ENCODE measurements at regions not wholly inside any gene's neighbourhood (a gene's known extent, or its start where the extent isn't known, plus 50 kb on each side); places are given as distances from the start of the nearest gene placed in this dataset.

DNA sequence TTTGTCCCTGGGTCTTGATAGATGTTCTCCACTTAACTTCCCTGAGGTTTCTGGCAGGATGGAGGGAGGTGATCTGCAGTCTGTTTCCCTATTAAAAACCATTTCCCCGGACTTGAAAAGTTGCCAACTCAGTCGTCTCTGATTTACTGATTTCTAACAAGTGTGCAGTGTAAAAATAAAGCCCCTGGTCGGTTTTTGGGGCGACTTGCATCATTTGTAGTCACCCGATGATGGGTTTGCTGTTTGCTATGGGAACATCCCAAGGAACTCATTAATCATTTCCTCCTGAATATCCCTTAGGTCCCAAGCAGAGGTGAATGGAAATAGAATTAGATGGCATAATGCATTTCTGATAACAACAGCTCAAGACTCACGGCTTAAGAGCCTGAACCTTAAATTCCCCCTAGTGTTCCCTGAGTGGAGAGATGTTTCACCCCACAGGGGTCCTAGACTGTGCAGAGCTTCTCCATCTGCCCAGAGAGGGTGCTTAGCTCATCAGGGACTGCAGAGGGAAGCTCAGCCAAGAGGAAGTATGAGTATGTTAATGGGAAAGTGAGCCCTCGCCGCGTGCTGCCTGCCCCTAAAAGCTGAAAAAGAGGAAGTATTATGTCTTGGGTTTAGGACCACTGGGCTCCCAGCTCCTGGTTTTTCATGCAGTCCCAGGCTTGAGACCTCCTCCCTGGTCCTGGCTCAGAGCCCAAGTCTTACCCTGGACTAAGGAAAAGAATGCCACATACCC is 115.1 kb upstream of the DAP start:
- Histone ChIP-seq H3K9me3 (ENCODE audit: low read depth) (no peaks in the 10 kb centered on the region), H2AFZ (no peak overlapping the region), H3K27me3 (no peaks in the 10 kb centered on the region), H4K20me1 (ENCODE audit: insufficient read depth, poor library complexity, severe bottlenecking) (no peaks in the 10 kb centered on the region), H3K27ac (no peak overlapping the region), H3K9me2 (replicated peaks; ENCODE audit: insufficient read depth) (no peaks in the 10 kb centered on the region), H3K4me2 (no peak overlapping the region), H3K4me1 (ENCODE audit: insufficient read depth) (no peaks in the 10 kb centered on the region), H3K36me3 (replicated peaks; ENCODE audit: insufficient read depth, low read depth) (no peaks in the 10 kb centered on the region), H3K79me2 (no peaks in the 10 kb centered on the region), H3K4me3 (no peak overlapping the region)
- 76% methylated on average over 9 of the region's 9 CpGs for WGBS (ENCODE audit: low lambda C conversion rate, missing lambda C conversion rate)
- TF ChIP-seq EZH2phosphoT487 (IDR thresholded peaks at IDR 0.05; ENCODE audit: low read depth, severe bottlenecking, unreplicated experiment), result no peak
- TF ChIP-seq, protein P1, sequence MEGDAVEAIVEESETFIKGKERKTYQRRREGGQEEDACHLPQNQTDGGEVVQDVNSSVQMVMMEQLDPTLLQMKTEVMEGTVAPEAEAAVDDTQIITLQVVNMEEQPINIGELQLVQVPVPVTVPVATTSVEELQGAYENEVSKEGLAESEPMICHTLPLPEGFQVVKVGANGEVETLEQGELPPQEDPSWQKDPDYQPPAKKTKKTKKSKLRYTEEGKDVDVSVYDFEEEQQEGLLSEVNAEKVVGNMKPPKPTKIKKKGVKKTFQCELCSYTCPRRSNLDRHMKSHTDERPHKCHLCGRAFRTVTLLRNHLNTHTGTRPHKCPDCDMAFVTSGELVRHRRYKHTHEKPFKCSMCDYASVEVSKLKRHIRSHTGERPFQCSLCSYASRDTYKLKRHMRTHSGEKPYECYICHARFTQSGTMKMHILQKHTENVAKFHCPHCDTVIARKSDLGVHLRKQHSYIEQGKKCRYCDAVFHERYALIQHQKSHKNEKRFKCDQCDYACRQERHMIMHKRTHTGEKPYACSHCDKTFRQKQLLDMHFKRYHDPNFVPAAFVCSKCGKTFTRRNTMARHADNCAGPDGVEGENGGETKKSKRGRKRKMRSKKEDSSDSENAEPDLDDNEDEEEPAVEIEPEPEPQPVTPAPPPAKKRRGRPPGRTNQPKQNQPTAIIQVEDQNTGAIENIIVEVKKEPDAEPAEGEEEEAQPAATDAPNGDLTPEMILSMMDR (IDR thresholded peaks at IDR 0.05; ENCODE audit: poor library complexity), result no peak
- TF ChIP-seq EZH2 (IDR thresholded peaks at IDR 0.05; ENCODE audit: borderline replicate concordance), result no peak
- no peak for DNase-seq (ENCODE audit: low spot score)

DNA sequence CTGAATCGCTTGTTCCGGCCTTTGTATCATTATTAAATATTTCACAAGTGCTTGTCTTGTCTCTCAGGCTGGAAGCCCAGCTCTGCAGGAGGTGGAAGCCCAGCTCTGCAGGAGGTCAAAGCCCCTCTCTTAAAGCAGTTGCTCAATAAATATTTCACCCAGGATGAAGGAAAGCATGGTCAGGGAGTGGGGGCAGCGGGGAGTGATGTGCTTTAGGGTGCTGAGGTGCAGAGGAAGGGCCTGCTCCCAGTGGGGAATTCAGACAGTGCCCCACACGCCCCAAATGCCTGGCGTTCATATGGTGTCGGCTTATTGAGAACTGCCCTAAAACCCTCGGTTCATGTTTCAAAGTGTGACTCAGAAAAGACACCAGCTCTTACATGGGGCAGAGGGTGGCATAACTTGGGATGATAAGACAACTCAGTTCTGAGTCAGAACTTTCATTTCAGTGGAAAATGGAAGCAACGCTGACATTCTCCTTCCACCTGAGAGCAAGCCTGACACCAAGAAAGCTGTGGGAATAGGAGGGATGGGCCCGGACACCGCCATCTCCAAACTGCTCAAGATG is 114.3 kb upstream of the DAP start:
- DNase-seq (ENCODE audit: low spot score), result no peak
- Histone ChIP-seq H3K4me2 (no peak overlapping the region), H3K27ac (no peak overlapping the region), H3K79me2 (no peaks in the 10 kb centered on the region), H3K9me2 (replicated peaks; ENCODE audit: insufficient read depth) (no peaks in the 10 kb centered on the region), H3K4me1 (ENCODE audit: insufficient read depth) (no peaks in the 10 kb centered on the region), H3K4me3 (no peak overlapping the region), H4K20me1 (ENCODE audit: insufficient read depth, poor library complexity, severe bottlenecking) (no peaks in the 10 kb centered on the region), H3K9me3 (ENCODE audit: low read depth) (no peaks in the 10 kb centered on the region), H2AFZ (no peak overlapping the region), H3K27me3 (no peaks in the 10 kb centered on the region), H3K36me3 (replicated peaks; ENCODE audit: insufficient read depth, low read depth) (no peaks in the 10 kb centered on the region)
- 87% methylated on average over 10 of the region's 10 CpGs for WGBS (ENCODE audit: low lambda C conversion rate, missing lambda C conversion rate)
- TF ChIP-seq EZH2 (IDR thresholded peaks at IDR 0.05; ENCODE audit: borderline replicate concordance), result no peak
- TF ChIP-seq, protein P1 (IDR thresholded peaks at IDR 0.05; ENCODE audit: poor library complexity), result no peak
- no peak for TF ChIP-seq EZH2phosphoT487 (IDR thresholded peaks at IDR 0.05; ENCODE audit: low read depth, severe bottlenecking, unreplicated experiment)

DNA sequence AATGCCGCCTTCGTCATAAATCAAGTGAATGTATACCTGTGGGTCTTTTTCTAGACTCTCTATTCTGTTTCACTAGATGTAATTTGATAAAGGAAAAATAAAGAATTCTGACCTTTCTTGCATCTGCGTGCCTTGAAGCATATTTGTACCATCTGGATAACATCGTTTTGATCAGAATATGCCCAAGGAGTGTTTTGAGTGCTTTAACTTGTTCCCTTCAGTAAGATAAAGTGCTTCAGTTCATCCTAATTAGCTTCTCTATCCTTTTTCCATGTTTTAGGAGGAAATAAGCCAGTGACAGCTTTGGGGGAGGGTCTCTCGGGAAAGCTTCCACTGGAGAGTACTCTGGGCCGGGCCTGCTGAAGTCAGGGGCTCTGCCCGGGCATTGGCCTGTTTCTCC is 113.5 kb upstream of the DAP start:
- TF ChIP-seq EZH2phosphoT487 (IDR thresholded peaks at IDR 0.05; ENCODE audit: low read depth, severe bottlenecking, unreplicated experiment) (no peak), EZH2 (IDR thresholded peaks at IDR 0.05; ENCODE audit: borderline replicate concordance) (no peak)
- TF ChIP-seq, protein P1 (IDR thresholded peaks at IDR 0.05; ENCODE audit: poor library complexity), result no peak
- 70% methylated on average over 7 of the region's 7 CpGs for WGBS (ENCODE audit: low lambda C conversion rate, missing lambda C conversion rate)
- no peak for DNase-seq (ENCODE audit: low spot score)
- no peaks in the 10 kb centered on the region for H3K4me1 ChIP-seq (ENCODE audit: insufficient read depth)
- no peak overlapping the region for H3K4me3 ChIP-seq
- H3K9me2 ChIP-seq (replicated peaks; ENCODE audit: insufficient read depth), result no peaks in the 10 kb centered on the region
- H4K20me1 ChIP-seq (ENCODE audit: insufficient read depth, poor library complexity, severe bottlenecking), result no peaks in the 10 kb centered on the region
- no peaks in the 10 kb centered on the region for H3K9me3 ChIP-seq (ENCODE audit: low read depth)
- no peaks in the 10 kb centered on the region for H3K79me2 ChIP-seq
- H3K36me3 ChIP-seq (replicated peaks; ENCODE audit: insufficient read depth, low read depth), result no peaks in the 10 kb centered on the region
- H2AFZ ChIP-seq, result no peak overlapping the region
- no peak overlapping the region for H3K4me2 ChIP-seq
- no peaks in the 10 kb centered on the region for H3K27me3 ChIP-seq
- no peak overlapping the region for H3K27ac ChIP-seq

All from hepatocyte (in vitro differentiated cells).